Pancreas (tissue), 10 donors: ENCODE measurements at regions not wholly inside any gene's neighbourhood (a gene's known extent, or its start where the extent isn't known, plus 50 kb on each side); places are given as distances from the start of the nearest gene placed in this dataset.
"Not testable (repeated sequence)": the region's sequence is repeated elsewhere in the genome, so short reads cannot be mapped to it uniquely, and the experiment has no call there.

Source experiments
- ATAC-seq, 4 donors: fragments of 200-7000 bp; cut with Tn5 transposase; one replicate each; pipeline versions ENCODE4 v1.8.0 to v1.9.1; 2020; ENCODE audit warnings: mild to moderate bottlenecking in 4 of 4, moderate library complexity in 4 of 4
- DNase-seq, 6 donors: peaks; one replicate each; pipeline ENCODE4 v3.0.0-alpha.2; 2020
- FAIRE-seq: peaks from 2 replicates; lab custom pipeline; 2012; peaks lifted over from hg19 to GRCh38; lab: Jason Lieb, UNC
- H3K27ac ChIP-seq, 4 donors: fragments of 200-600 bp; sonication (generic); 1 replicate in 3 of 4; 2 replicates in 1 of 4; pipeline versions ENCODE4 v1.5.0 to v1.8.0; 2020
- H3K27me3 ChIP-seq, 4 donors: fragments of 200-600 bp; one replicate each; pipeline ENCODE4 v1.8.0; 2021
- H3K36me3 ChIP-seq, 3 donors: fragments of 200-600 bp; sonication (generic) in 1 of 3; one replicate each; pipeline versions ENCODE4 v1.5.0 to v1.8.0; 2020 to 2021
- H3K4me1 ChIP-seq, 3 donors: fragments of 200-600 bp; one replicate each; pipeline ENCODE4 v1.8.0; 2021
- H3K4me3 ChIP-seq, 4 donors: fragments of 200-600 bp; sonication (generic) in 2 of 4; one replicate each; pipeline versions ENCODE4 v1.5.0 to v1.8.0; 2020 to 2021
- H3K9me3 ChIP-seq, 4 donors: fragments of 200-600 bp; one replicate each; pipeline ENCODE4 v1.8.0; 2021
- CTCF ChIP-seq, 4 donors: fragments of 200-600 bp; sonication (generic) in 3 of 4; IDR thresholded peaks; one replicate each; pipeline versions ENCODE4 v1.5.0 to v1.8.0; 2021; ENCODE audit warnings: antibody characterized with exemption in 4 of 4
- WGBS, 2 donors: extraction: QIAGEN DNeasy Blood & Tissue Kit; methylation state at CpG; one replicate each; pipeline ENCODE4 v1.1.7; 2013; 5-methylcytosine and 5-hydroxymethylcytosine counted together
- intact Hi-C, 3 donors: fragments of 100-400 bp; cut with DNase I; formaldehyde crosslinking; loops; one replicate each; pipeline versions ENCODE4 v1.11.1 to v1.14.2; 2022
- donor health status: healthy with polysubstance abuse.
- donor health status: DM: no; HTN: no; CAD: no; lungs with moderate emphysema.
- donor health status: DM: no; HTN: no; CAD: no.
- donor health status: control.
- donor health status: control.
- donor health status: Bipolar disorder and iron deficiency.
- donor health status: DM: yes; HTN: yes; CAD: no.
- donor health status: DM: no; HTN: no; CAD: no.
- donor health status: DM: no; HTN: no; CAD: no.
- donor health status: DM: yes; HTN: yes; CAD: no.

GRCh38 chr1:213793482-213794067, 194.2 kb upstream of the PROX1 start:
- H3K36me3 ChIP-seq, result no peaks in the 10 kb centered on the region
- H3K27ac ChIP-seq, result no peak overlapping the region
- H3K27me3 ChIP-seq, result no peaks in the 10 kb centered on the region
- no peak for TF ChIP-seq CTCF (IDR thresholded peaks at IDR 0.05)
- WGBS, 2 donors, result 36 to 37% methylated on average over 13 of the region's 13 CpGs
- peaks cover 0 to 4% (median 4%) of the 10 kb centered on the region in 3 donors for H3K4me1 ChIP-seq
- FAIRE-seq (no peak), ATAC-seq (peak in 1 of 4 donors; percentile 25), DNase-seq (no peak)
- no peaks in the 10 kb centered on the region for H3K9me3 ChIP-seq
- no peak overlapping the region for H3K4me3 ChIP-seq
- intact Hi-C loops, result no loop called here

- Histone ChIP-seq H3K9me3 (no peaks in the 10 kb centered on the region), H3K27ac (no peak overlapping the region), H3K4me1 (peaks cover 0 to 4% (median 4%) of the 10 kb centered on the region in 3 donors), H3K4me3 (no peak overlapping the region), H3K27me3 (no peaks in the 10 kb centered on the region), H3K36me3 (no peaks in the 10 kb centered on the region)
- ATAC-seq (no peak), FAIRE-seq (no peak), DNase-seq (no peak)
- TF ChIP-seq CTCF (IDR thresholded peaks at IDR 0.05), result no peak
- WGBS, 2 donors, result 55 to 56% methylated on average over 8 of the region's 8 CpGs
- intact Hi-C loops, result no loop called here
These were observed 191.2 kb upstream of the PROX1 start for GRCh38 chr1:213796525-213796924.

GRCh38 chr1:213808288-213808687, 179.5 kb upstream of the PROX1 start:
- intact Hi-C loops, H3K4me3 ChIP-seq, H3K36me3 ChIP-seq, H3K9me3 ChIP-seq, FAIRE-seq, DNase-seq, H3K4me1 ChIP-seq, H3K27me3 ChIP-seq, H3K27ac ChIP-seq, ATAC-seq: not testable (repeated sequence)
- 91 to 93% methylated on average over 7 of the region's 7 CpGs for WGBS, 2 donors

GRCh38 chr1:213817156-213817555, 170.6 kb upstream of the PROX1 start:
- H3K4me3 ChIP-seq, result no peak overlapping the region
- DNase-seq, result no peak
- H3K36me3 ChIP-seq, result no peaks in the 10 kb centered on the region
- no peak for TF ChIP-seq CTCF (IDR thresholded peaks at IDR 0.05)
- no peak for FAIRE-seq
- H3K27ac ChIP-seq, result no peak overlapping the region
- no peaks in the 10 kb centered on the region for H3K27me3 ChIP-seq
- WGBS, 2 donors, result 93 to 94% methylated on average over 6 of the region's 6 CpGs
- ATAC-seq, result no peak
- intact Hi-C loops, result no loop called here
- H3K4me1 ChIP-seq, result no peaks in the 10 kb centered on the region
- no peaks in the 10 kb centered on the region for H3K9me3 ChIP-seq

- no peaks in the 10 kb centered on the region for H3K27me3 ChIP-seq
- FAIRE-seq (no peak), DNase-seq (no peak), ATAC-seq (peak; percentile 43 to 76 (median 52))
- WGBS, 2 donors, result 80 to 83% methylated on average over 9 of the region's 9 CpGs
- no peak overlapping the region for H3K27ac ChIP-seq
- no peaks in the 10 kb centered on the region for H3K4me1 ChIP-seq
- TF ChIP-seq CTCF (IDR thresholded peaks at IDR 0.05), result no peak
- intact Hi-C loops, result no loop called here
- H3K4me3 ChIP-seq, result no peak overlapping the region
- H3K36me3 ChIP-seq, result no peaks in the 10 kb centered on the region
- H3K9me3 ChIP-seq, result no peaks in the 10 kb centered on the region
These were observed 167.2 kb upstream of the PROX1 start for GRCh38 chr1:213820362-213821149.
